Suprapubic skin (tissue), 3 donors: ENCODE measurements at regions not wholly inside any gene's neighbourhood (a gene's known extent, or its start where the extent isn't known, plus 50 kb on each side); places are given as distances from the start of the nearest gene placed in this dataset.

Experiments
- EP300 ChIP-seq: sonication (generic); formaldehyde crosslinking; IDR thresholded peaks from one replicate; pipeline ENCODE4 v1.6.1; 2017; ENCODE audit warnings: antibody characterized with exemption
- TF ChIP-seq, protein P1 (sequence below), 2 donors: fragments of 200-600 bp in 1 of 2; fragments of 450-650 bp in 1 of 2; sonication (generic) in 1 of 2; IDR thresholded peaks; one replicate each; pipeline ENCODE4 v1.5.1; 2016 to 2019; ENCODE audit warnings: antibody characterized with exemption in 2 of 2, mild to moderate bottlenecking in 1 of 2, moderate library complexity in 1 of 2

- TF ChIP-seq, protein P1, sequence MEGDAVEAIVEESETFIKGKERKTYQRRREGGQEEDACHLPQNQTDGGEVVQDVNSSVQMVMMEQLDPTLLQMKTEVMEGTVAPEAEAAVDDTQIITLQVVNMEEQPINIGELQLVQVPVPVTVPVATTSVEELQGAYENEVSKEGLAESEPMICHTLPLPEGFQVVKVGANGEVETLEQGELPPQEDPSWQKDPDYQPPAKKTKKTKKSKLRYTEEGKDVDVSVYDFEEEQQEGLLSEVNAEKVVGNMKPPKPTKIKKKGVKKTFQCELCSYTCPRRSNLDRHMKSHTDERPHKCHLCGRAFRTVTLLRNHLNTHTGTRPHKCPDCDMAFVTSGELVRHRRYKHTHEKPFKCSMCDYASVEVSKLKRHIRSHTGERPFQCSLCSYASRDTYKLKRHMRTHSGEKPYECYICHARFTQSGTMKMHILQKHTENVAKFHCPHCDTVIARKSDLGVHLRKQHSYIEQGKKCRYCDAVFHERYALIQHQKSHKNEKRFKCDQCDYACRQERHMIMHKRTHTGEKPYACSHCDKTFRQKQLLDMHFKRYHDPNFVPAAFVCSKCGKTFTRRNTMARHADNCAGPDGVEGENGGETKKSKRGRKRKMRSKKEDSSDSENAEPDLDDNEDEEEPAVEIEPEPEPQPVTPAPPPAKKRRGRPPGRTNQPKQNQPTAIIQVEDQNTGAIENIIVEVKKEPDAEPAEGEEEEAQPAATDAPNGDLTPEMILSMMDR (IDR thresholded peaks at IDR 0.05): no peak
- no peak for TF ChIP-seq EP300
Observed at GRCh38 chr7:46544396-46545008, 623.4 kb upstream of the IGFBP3 start.
